GM21717 (cell line): ENCODE measurements at regions not wholly inside any gene's neighbourhood (a gene's known extent, or its start where the extent isn't known, plus 50 kb on each side); places are given as distances from the start of the nearest gene placed in this dataset.

ENCODE experiments used
- ATAC-seq: cut with Tn5 transposase; IDR thresholded peaks from one replicate; pipeline ENCODE4 v1.9.1; 2021; ENCODE audit warnings: mild to moderate bottlenecking, moderate library complexity; ENCODE audit not compliant: unreplicated experiment

- ATAC-seq = no peak
These were observed 448.4 kb downstream of the COG6 start for GRCh38 chr13:40103864-40104263.

GRCh38 chr13:40105231-40105630 is 449.8 kb downstream of the COG6 start:
- no peak for ATAC-seq

GRCh38 chr13:40109351-40109844 is 453.9 kb downstream of the COG6 start:
- ATAC-seq = no peak

GRCh38 chr13:40113643-40114304 is 458.3 kb downstream of the COG6 start:
- no peak for ATAC-seq

- no peak for ATAC-seq
These were observed 458.9 kb downstream of the COG6 start for GRCh38 chr13:40114305-40114896.

- ATAC-seq = no peak
These were observed 460.0 kb downstream of the COG6 start for GRCh38 chr13:40115426-40115825.

GRCh38 chr13:40116008-40116407 is 460.5 kb downstream of the COG6 start:
- ATAC-seq = no peak

- no peak for ATAC-seq
These were observed 462.9 kb downstream of the COG6 start for GRCh38 chr13:40118337-40118736.

GRCh38 chr13:40119852-40120251 is 464.4 kb downstream of the COG6 start:
- no peak for ATAC-seq

GRCh38 chr13:40120288-40120687 is 464.8 kb downstream of the COG6 start:
- ATAC-seq = no peak

GRCh38 chr13:40120781-40121180 is 465.3 kb downstream of the COG6 start:
- no peak for ATAC-seq

GRCh38 chr13:40121722-40122121 is 466.3 kb downstream of the COG6 start:
- no peak for ATAC-seq

- ATAC-seq = no peak
These were observed 468.6 kb downstream of the COG6 start for GRCh38 chr13:40123962-40124632.

GRCh38 chr13:40124633-40125015 is 469.2 kb downstream of the COG6 start:
- no peak for ATAC-seq

GRCh38 chr13:40125336-40125735 is 469.9 kb downstream of the COG6 start:
- no peak for ATAC-seq

GRCh38 chr13:40126306-40127085 is 471.0 kb downstream of the COG6 start:
- no peak for ATAC-seq

- no peak for ATAC-seq
These were observed 472.0 kb downstream of the COG6 start for GRCh38 chr13:40127476-40127875.

GRCh38 chr13:40127925-40128324 is 472.5 kb downstream of the COG6 start:
- no peak for ATAC-seq

GRCh38 chr13:40129467-40129866 is 474.0 kb downstream of the COG6 start:
- ATAC-seq = no peak

GRCh38 chr13:40130871-40131636 is 475.6 kb downstream of the COG6 start:
- no peak for ATAC-seq

GRCh38 chr13:40132249-40132648 is 476.8 kb downstream of the COG6 start:
- ATAC-seq = no peak
